GM19328 (cell line): ENCODE measurements at regions not wholly inside any gene's neighbourhood (a gene's known extent, or its start where the extent isn't known, plus 50 kb on each side); places are given as distances from the start of the nearest gene placed in this dataset.

ENCODE experiments used
- ATAC-seq: cut with Tn5 transposase; IDR thresholded peaks from one replicate; pipeline ENCODE4 v1.9.1; 2021; ENCODE audit warnings: mild to moderate bottlenecking, moderate library complexity; ENCODE audit not compliant: unreplicated experiment

- no peak for ATAC-seq
Measured at GRCh38 chr6:87909849-87910248, 137.8 kb upstream of the SPACA1 start.

DNA sequence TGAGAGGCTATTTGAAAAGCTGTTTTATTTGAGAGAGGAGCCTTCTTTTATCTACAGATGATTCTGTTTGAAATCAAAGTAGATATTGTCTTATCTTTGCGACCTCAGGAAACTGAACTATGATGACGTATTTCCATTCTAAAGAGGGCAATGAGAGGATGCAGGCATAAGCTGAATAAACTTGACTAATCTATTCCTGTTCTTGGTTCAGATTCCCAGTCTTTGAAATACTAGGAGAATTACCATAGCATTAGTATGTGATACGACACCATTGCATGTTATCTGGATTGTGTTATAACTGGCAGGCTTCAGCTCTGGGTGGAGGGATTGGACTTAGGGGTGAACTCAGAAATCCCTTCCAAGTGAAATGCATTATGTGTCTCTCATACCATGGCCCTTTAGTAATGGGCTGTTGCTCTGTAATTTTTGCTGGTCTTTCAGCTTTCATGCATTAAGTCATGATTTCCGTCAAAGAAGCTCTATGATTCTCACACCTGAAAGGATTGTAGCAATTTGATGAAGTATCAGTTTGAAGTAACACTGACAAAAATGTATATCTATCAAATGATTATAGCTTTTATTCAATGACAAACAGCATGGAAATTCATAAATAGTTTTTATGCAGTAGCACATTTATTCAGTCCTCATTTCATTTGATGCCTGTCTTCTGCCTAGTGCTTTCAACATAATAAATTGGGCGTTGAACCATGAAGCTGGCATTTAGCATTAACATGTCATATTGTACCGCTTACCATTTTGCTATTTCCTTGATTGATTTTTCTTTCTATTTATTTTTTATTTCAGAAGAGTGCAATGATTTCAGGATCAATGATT lies 138.4 kb upstream of the SPACA1 start:
- ATAC-seq, result no peak

DNA sequence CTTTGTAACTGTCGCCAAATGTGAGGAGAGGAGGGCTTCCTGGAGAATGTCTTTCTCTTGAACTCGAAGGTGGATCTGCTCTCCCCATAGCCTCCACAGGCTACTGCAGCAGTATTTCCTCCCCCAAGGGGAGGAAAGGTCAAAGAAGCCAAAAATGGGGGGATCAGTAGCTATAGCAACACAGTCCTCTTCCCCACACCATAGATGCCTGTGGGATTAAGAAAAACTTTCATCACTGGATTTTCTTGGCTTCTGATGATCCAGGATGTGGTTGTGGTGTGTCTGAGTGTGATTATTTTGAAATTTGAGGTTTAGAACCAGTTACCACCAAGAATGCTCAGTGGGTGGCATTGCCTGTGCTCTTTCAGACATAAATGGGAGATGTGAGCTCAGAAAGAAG lies 140.1 kb upstream of the SPACA1 start:
- no peak for ATAC-seq

- peak; percentile 77 for ATAC-seq
Measured at GRCh38 chr6:87905101-87905641, 142.5 kb upstream of the SPACA1 start.

GRCh38 chr6:87904011-87904410 lies 143.6 kb upstream of the SPACA1 start:
- ATAC-seq, result no peak

DNA sequence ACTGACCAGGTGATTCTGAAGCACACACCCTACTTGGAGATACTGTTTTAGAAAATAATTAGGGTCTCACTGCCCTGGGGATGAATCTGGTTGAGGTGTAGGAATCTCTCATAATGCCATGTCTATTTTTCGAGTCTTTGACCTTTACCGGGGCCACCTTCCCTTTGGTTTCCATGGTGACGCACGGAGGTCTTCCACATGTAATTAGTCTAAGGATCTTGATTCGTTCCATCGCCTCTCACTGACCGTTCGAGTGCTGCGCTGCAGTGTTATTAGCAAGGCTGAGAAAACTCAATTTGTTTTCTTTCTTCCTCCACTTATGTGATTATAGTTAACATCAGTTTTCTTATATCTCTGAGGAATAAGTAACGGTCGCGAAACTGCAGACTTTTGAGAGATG lies 144.3 kb upstream of the SPACA1 start:
- no peak for ATAC-seq

DNA sequence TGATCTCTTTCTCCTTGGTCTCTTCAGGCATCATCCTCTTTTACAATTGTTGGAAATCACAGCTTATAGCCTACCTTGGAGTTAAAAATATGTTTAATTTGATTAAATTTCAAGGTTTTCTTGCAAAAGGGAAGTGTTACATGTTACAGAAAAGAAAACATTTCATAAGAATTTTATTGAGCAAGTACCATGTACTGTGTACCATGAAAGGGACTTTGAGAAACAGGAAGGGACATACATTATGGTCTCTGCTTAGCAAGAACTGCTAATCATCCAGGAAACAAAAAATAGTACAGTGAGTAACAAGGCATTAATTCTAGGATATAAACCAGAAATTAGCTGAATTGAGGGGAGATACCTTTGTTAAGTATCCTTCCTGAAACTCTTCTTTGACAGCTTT lies 145.3 kb upstream of the SPACA1 start:
- ATAC-seq, result no peak

DNA sequence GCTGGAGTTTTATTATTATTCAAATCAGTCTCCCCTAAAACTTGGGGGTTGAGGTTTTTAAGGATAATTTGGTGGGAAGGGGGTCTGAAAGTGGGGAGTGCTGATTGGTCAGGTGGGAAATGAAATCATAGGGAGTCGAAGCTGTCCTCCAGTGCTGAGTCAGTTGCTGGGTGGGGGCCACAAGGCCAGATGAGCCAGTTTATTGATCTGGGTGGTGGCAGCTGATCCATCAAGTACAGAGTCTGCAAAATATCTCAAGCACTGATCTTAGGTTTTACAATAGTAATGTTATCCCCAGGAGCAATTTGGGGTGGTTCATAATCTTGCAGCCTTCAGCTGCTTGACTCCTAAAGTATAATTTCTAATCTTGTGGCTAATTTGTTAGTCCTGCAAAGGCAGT lies 146.0 kb upstream of the SPACA1 start:
- ATAC-seq, result no peak

DNA sequence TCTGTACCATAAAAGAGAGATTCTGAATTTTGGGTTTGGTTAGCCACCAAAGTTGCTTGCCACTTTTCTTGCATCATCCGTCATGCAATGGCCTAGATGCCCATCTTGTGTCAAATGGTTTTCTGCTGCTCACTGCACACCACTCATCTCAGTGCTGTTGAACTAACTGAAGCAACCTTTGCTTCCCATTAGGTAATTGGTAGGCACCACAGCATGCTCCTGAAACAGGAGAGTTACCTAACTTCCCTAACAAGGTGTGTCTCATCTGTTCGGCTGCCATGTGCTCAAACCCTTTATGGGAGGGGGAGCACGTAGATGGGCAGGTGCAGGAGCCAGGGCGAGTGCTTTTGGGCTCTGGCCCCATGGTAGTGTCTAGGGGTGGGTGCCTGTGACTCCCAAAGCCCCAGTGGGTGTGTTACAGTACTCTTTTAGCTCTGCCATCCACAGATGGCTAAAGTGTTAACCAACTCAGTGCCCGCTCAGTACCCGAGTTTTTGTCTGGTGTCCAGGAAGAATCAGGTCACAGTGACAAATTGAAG lies 147.4 kb upstream of the SPACA1 start:
- no peak for ATAC-seq

DNA sequence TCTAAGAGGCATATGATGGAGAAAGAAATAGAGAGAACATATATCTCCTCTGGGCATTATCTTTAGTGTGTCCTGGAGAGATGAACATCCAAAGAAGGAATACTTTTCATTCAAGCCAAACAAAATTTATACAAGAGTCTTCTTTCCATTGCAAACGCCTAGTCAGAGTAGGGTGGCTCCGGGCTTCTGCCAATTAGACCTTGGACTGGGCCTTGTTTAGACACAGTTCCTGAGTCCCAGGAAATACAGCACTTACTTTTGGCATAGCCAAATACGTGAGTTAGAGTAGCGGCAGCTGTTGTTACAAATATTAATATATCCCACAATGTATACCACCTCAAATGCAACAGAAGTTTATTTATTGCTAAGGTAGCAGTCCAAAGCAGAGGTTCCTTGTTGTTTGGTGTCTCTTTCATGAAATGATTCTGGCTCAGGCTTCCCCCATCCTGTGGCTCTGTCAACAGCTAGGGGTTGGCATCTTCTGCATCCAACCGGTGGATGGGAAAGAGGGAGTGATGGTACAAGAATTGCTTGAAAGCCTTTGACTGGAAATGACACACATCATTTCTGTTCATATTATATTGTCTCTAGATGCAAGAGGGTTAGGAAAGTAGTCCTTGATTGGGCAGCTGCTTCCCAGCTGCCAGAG lies 148.0 kb upstream of the SPACA1 start:
- ATAC-seq, result no peak

DNA sequence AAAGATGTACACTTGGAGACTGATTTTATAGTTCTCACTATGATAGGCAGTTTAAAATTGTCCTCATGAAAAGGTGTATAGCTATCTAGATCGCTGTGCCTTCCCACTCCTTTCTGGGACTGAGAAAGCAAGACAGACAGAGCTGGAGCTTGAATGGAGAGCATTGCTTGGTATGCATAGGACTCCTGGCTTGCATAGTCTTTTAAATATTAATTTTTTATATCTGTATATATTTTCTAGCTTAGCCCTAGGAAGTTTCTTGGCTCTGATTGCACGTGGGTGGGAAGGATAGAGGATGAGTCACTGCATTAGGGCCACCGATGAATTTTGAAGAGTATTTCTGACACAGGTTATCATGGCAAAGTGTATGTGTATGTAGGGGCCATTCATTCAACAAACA lies 150.0 kb upstream of the SPACA1 start:
- ATAC-seq, result no peak

DNA sequence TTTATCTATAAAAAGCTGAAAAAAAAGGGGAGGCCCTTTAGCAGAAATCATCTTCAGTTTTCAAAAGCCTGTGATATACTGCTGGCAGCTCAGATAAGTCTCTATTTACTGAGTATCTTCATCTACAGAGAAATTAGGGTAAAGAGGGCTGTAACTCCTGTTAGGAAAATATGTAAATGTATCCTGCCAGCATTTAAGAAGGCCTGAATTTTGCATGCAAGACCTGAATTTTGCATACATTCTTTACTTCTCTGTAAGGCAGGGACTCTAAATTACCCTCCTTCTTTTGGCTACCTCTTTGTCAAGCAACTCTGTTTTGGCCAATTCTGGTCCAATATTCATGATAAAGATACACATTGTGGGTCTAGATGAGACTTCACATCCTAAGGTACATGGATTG lies 150.6 kb upstream of the SPACA1 start:
- no peak for ATAC-seq

- no peak for ATAC-seq
Measured at GRCh38 chr6:87887266-87887665, 160.4 kb upstream of the SPACA1 start.

- ATAC-seq, result no peak
Measured at GRCh38 chr6:87884203-87884602, 163.4 kb upstream of the SPACA1 start.

DNA sequence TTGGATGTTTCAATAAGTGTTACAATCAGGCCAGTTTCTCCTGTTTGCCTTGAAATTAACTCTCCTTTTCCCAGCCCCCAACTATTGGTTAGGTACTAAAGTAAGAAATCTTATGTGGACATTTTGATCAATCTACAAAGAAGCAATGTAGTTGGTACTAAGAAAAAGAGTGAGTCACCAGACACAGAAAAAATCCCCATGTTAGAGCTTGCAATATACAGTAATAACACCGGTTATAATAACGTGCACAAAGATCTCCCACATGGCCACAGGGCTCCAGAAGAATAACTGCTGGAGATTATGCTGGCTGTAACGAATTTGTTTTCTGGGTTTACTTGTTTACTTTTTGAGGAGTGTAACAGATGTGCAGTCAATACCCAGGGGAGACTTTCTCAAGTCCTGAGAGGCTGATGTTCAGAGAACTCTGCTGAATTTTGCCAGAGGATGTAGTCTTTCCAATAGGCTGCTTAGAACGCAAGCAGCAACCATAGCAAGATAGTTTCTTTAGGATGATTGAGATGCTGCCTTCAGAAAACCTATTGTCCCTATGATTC lies 166.2 kb upstream of the SPACA1 start:
- no peak for ATAC-seq

DNA sequence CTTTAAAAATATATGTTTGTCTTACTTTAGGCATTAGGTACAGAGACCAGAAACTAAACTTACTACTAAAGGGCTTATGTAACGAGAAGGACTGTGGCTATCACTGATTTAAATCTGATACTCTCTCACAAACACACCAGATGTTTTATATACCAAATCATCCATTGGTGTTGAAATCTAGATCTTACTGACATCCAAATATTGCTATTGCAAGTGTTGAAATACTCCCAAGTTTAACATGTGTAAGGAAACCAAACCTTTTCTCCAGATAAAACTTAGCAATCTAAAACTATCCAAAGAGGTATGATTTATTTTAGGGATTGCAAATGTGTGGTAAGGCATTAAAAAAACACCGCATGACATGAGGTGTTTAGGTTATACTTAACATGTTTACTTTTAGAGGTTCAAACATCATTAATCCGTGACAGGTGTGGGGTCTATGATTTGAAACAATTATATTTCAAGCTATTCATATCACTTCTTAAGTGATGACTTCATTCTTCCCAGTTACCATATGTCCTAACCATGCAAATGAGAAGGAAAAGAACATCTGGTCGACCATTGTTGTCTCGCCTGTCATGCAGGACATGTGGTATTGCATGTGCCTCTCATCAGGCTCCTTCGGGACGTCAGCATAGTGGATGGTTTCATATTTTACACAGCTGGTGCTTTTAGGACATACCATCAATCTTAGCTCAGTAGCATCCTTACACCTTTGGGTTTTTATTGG lies 168.3 kb upstream of the SPACA1 start:
- peak; percentile 83 for ATAC-seq

DNA sequence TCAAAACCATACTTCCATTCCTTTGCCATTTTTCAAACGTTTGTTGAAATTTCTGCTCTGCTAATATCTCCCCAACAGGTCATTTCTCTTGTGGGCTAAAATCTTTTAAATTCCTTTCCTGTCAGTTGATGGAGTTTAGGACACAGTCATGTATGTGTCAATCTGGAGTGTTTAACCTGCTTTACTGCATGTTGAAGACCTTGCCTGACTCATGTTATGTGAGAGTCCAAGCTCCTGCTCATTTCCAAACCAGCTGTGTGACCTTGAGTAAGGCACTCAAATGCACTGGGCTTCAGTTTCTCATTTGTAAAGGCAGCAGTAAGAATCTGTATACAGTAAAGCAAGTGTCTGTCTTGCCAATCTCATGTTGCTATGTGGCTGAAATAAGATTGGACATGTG lies 171.9 kb upstream of the SPACA1 start:
- no peak for ATAC-seq

DNA sequence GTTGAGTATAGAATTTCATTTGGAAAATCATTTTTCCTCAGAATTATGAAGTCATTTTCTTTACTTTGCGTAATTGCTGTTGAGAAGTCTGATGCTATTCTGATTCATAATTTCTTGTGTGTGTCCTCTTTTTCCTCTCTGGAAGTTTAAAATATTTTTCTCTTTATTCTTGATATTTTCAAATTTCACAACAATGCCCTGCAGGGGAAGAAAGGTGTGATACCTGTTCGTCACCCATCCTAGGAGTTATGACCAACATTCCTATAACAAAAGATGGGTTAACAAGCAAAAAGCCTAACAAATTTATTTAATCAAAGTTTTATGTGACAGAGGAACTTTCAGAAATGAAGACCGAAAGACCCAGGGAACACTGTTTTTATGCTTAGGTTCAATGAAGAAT lies 171.5 kb upstream of the AKIRIN2 start:
- ATAC-seq, result no peak

GRCh38 chr6:87870556-87870955 lies 168.5 kb upstream of the AKIRIN2 start:
- ATAC-seq, result no peak

GRCh38 chr6:87869064-87869905 lies 167.3 kb upstream of the AKIRIN2 start:
- no peak for ATAC-seq
